Astrocyte (in vitro differentiated cells and primary cell): ENCODE measurements at regions not wholly inside any gene's neighbourhood (a gene's known extent, or its start where the extent isn't known, plus 50 kb on each side); places are given as distances from the start of the nearest gene placed in this dataset.
A peak's percentile ranks its signal among the peaks of the same experiment; 100 is the strongest.

Experiments
- DNase-seq: peaks from one replicate; pipeline ENCODE4 v3.0.0-alpha.2; 2010; ENCODE audit warnings: low read depth
- FAIRE-seq: peaks from 2 replicates; lab custom pipeline; 2011; peaks lifted over from hg19 to GRCh38; lab: Jason Lieb, UNC
- H2AFZ ChIP-seq: 2 replicates; pipeline ENCODE4 v1.6.0; 2012; ENCODE audit warnings: low read depth, low read length, inconsistent platforms
- H3K27ac ChIP-seq: 2 replicates; pipeline ENCODE4 v1.5.1; 2011; ENCODE audit warnings: low read depth, low read length, inconsistent platforms
- H3K27me3 ChIP-seq: 2 replicates; pipeline ENCODE4 v1.6.0; 2011; ENCODE audit warnings: low read length, inconsistent platforms; ENCODE audit not compliant: insufficient read depth
- H3K36me3 ChIP-seq: 2 replicates; pipeline ENCODE4 v1.5.1; 2011; ENCODE audit warnings: low read length, inconsistent platforms; ENCODE audit not compliant: insufficient read depth
- H3K4me1 ChIP-seq: 2 replicates; pipeline ENCODE4 v1.5.1; 2011; ENCODE audit warnings: low read length, inconsistent platforms; ENCODE audit not compliant: insufficient read depth
- H3K4me2 ChIP-seq: 2 replicates; pipeline ENCODE4 v1.6.0; 2012; ENCODE audit warnings: low read length, inconsistent platforms
- H3K4me3 ChIP-seq: 2 replicates; pipeline ENCODE4 v1.5.1; 2011; ENCODE audit warnings: low read depth, mild to moderate bottlenecking, low read length, inconsistent platforms; ENCODE audit not compliant: insufficient read depth
- H3K79me2 ChIP-seq: 2 replicates; pipeline ENCODE4 v1.6.0; 2012; ENCODE audit warnings: mild to moderate bottlenecking, low read length, inconsistent platforms; ENCODE audit not compliant: insufficient read depth
- H3K9ac ChIP-seq: 2 replicates; pipeline ENCODE4 v1.6.0; 2012; ENCODE audit warnings: mild to moderate bottlenecking, low read length, inconsistent platforms
- H3K9me3 ChIP-seq: 2 replicates; pipeline ENCODE4 v1.5.1; 2012; ENCODE audit warnings: low read depth, mild to moderate bottlenecking, low read length, inconsistent platforms; ENCODE audit not compliant: insufficient read depth
- H4K20me1 ChIP-seq: 2 replicates; pipeline ENCODE4 v1.6.0; 2012; ENCODE audit warnings: low read length, inconsistent platforms; ENCODE audit not compliant: insufficient read depth
- H3K27ac Mint-ChIP-seq: one replicate; pipeline ENCODE4 v1.8.0; 2021; ENCODE audit warnings: mild to moderate bottlenecking, mixed read lengths; ENCODE audit not compliant: unreplicated experiment
- H3K27me3 Mint-ChIP-seq: one replicate; pipeline ENCODE4 v1.8.0; 2021; ENCODE audit warnings: low read depth, mixed read lengths; ENCODE audit not compliant: unreplicated experiment
- H3K36me3 Mint-ChIP-seq: one replicate; pipeline ENCODE4 v1.8.0; 2021; ENCODE audit warnings: low read depth, mixed read lengths; ENCODE audit not compliant: unreplicated experiment
- H3K4me1 Mint-ChIP-seq: one replicate; pipeline ENCODE4 v1.8.0; 2021; ENCODE audit warnings: low read depth, mixed read lengths; ENCODE audit not compliant: unreplicated experiment
- H3K4me3 Mint-ChIP-seq: one replicate; pipeline ENCODE4 v1.8.0; 2021; ENCODE audit warnings: mild to moderate bottlenecking, moderate library complexity, mixed read lengths; ENCODE audit not compliant: unreplicated experiment
- H3K9me3 Mint-ChIP-seq: one replicate; pipeline ENCODE4 v1.8.0; 2021; ENCODE audit warnings: mild to moderate bottlenecking, mixed read lengths; ENCODE audit not compliant: unreplicated experiment
- EZH2 ChIP-seq: IDR thresholded peaks from 2 replicates; pipeline ENCODE4 v1.6.1; 2012; ENCODE audit warnings: mild to moderate bottlenecking, low read length, inconsistent platforms; ENCODE audit not compliant: insufficient read depth
- TF ChIP-seq, protein P1 (sequence below): IDR thresholded peaks from 2 replicates; pipeline ENCODE4 v1.5.1; 2011; ENCODE audit warnings: low read depth, mild to moderate bottlenecking, inconsistent platforms, low read length, moderate library complexity; ENCODE audit not compliant: insufficient read depth

DNA sequence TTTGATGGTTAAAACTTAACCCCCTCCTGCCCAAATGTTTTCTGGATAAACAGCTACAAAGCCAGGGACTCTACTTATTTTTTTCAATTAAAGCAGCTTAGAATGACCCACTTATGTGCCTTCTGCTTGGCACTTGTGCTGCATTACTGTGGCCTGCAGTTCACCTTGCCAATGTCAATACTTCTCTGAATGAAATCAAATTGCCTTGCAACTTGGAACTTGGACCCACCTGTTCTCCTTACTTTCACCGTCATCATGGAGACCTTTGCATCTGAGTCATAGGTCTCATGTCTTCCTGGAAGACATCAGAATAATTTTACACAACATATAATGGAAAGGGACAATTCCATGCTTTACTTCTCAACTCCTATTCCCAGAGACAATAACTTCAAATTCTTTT lies 92.1 kb upstream of the FHL2 start:
- Mint-ChIP-seq H3K4me1 (peaks cover 10% of the 10 kb centered on the region), H3K36me3 (peaks cover 2% of the 10 kb centered on the region), H3K9me3 (peaks cover 19% of the 10 kb centered on the region), H3K27me3 (peaks cover 21% of the 10 kb centered on the region), H3K4me3 (no peak overlapping the region), H3K27ac (no peak overlapping the region)
- Histone ChIP-seq H2AFZ (no peak overlapping the region), H4K20me1 (no peaks in the 10 kb centered on the region), H3K79me2 (no peaks in the 10 kb centered on the region), H3K4me2 (no peak overlapping the region), H3K4me3 (no peak overlapping the region), H3K27ac (no peak overlapping the region), H3K9ac (no peak overlapping the region), H3K9me3 (peaks cover 3% of the 10 kb centered on the region), H3K36me3 (no peaks in the 10 kb centered on the region), H3K4me1 (peaks cover 11% of the 10 kb centered on the region), H3K27me3 (peaks cover 26% of the 10 kb centered on the region)
- FAIRE-seq (no peak), DNase-seq (no peak)
- TF ChIP-seq, protein P1, sequence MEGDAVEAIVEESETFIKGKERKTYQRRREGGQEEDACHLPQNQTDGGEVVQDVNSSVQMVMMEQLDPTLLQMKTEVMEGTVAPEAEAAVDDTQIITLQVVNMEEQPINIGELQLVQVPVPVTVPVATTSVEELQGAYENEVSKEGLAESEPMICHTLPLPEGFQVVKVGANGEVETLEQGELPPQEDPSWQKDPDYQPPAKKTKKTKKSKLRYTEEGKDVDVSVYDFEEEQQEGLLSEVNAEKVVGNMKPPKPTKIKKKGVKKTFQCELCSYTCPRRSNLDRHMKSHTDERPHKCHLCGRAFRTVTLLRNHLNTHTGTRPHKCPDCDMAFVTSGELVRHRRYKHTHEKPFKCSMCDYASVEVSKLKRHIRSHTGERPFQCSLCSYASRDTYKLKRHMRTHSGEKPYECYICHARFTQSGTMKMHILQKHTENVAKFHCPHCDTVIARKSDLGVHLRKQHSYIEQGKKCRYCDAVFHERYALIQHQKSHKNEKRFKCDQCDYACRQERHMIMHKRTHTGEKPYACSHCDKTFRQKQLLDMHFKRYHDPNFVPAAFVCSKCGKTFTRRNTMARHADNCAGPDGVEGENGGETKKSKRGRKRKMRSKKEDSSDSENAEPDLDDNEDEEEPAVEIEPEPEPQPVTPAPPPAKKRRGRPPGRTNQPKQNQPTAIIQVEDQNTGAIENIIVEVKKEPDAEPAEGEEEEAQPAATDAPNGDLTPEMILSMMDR: no peak

DNA sequence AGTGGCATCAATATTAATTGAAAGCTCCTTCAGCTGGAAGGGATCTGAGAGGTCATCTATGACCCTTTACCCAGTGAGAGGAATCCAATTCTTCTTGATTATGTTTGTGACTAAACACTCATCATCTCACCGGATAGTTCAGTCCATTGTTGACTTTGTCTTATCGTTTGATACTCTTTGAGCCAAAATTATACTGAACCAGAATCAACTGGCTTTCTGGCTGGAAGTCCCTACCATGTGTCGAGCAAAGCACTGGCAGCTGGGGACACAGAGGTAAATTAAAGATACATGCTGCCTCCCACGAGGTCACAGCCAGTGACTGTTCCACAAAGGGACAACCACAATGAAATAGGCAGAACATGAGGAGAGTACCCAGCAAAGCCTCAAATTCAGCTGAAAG lies 91.4 kb upstream of the FHL2 start:
- Histone ChIP-seq H3K4me2 (no peak overlapping the region), H3K9ac (no peak overlapping the region), H3K36me3 (no peaks in the 10 kb centered on the region), H3K79me2 (no peaks in the 10 kb centered on the region), H2AFZ (no peak overlapping the region), H3K4me3 (no peak overlapping the region), H4K20me1 (no peaks in the 10 kb centered on the region), H3K9me3 (peaks cover 3% of the 10 kb centered on the region), H3K27me3 (peaks cover 25% of the 10 kb centered on the region), H3K4me1 (peaks cover 11% of the 10 kb centered on the region), H3K27ac (no peak overlapping the region)
- Mint-ChIP-seq H3K27ac (no peak overlapping the region), H3K36me3 (peaks cover 2% of the 10 kb centered on the region), H3K27me3 (peaks cover 16% of the 10 kb centered on the region), H3K4me3 (no peak overlapping the region), H3K9me3 (peaks cover 19% of the 10 kb centered on the region), H3K4me1 (peaks cover 10% of the 10 kb centered on the region)
- TF ChIP-seq, protein P1: no peak
- no peak for TF ChIP-seq EZH2
- DNase-seq: no peak
- FAIRE-seq: no peak

DNA sequence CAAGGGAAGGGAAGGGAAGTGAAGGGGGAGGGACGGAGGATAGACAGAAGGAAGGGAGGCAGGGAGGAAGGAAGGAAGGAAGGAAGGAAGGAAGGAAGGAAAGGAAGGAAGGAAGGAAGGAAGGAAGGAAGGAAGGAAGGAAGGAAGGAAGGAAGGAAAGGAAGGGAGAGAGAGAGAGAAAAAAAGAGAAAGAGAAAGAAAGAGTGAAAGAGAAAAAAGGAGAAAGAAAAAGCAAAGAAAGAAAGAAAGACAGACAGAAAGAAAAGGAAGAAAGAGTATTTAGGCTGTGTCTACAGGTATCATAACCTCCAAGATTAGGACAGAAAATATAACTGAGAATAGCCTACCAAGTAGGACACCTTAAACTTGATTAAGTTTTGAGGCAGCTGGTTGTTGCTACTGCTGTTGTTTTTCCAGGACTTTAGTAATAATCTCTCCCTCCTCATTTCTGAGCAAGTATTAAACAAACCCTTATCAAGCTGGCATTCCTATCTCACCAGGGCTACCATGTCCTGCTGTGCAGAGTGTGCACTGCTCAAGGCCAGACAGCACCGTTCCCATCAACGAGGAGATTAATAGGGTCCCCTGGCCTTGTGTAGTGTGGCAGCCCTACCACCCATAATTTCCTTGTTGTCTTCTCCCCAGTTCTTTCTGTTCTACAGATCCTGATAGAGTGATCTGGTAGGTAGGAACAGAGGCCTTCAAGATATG lies 90.5 kb upstream of the FHL2 start:
- no peaks in the 10 kb centered on the region for H3K36me3 Mint-ChIP-seq
- H3K4me3 Mint-ChIP-seq: no peak overlapping the region
- no peaks in the 10 kb centered on the region for H3K36me3 ChIP-seq
- H2AFZ ChIP-seq: no peak overlapping the region
- no peak overlapping the region for H3K4me2 ChIP-seq
- peaks cover 12% of the 10 kb centered on the region for H3K27me3 Mint-ChIP-seq
- peaks cover 10% of the 10 kb centered on the region for H3K4me1 Mint-ChIP-seq
- TF ChIP-seq, protein P1: no peak
- TF ChIP-seq EZH2: no peak
- no peak overlapping the region for H3K4me3 ChIP-seq
- H4K20me1 ChIP-seq: no peaks in the 10 kb centered on the region
- no peak overlapping the region for H3K27ac ChIP-seq
- H3K9me3 ChIP-seq: peaks cover 3% of the 10 kb centered on the region
- H3K4me1 ChIP-seq: peaks cover 11% of the 10 kb centered on the region
- H3K9me3 Mint-ChIP-seq: peaks cover 19% of the 10 kb centered on the region
- FAIRE-seq (no peak), DNase-seq (peak; percentile 4)
- peaks cover 24% of the 10 kb centered on the region for H3K27me3 ChIP-seq
- no peak overlapping the region for H3K9ac ChIP-seq
- H3K79me2 ChIP-seq: no peaks in the 10 kb centered on the region
- no peak overlapping the region for H3K27ac Mint-ChIP-seq
